ENCODE measurements at regions not wholly inside any gene's neighbourhood (a gene's known extent, or its start where the extent isn't known, plus 50 kb on each side); places are given as distances from the start of the nearest gene placed in this dataset.
A peak's percentile ranks its signal among the peaks of the same experiment; 100 is the strongest.

- no peak for DNase-seq (ENCODE audit: low read depth, low spot score)
Observed at GRCh38 chrX:109842611-109843010, 109.6 kb upstream of the ACSL4 start.

DNA sequence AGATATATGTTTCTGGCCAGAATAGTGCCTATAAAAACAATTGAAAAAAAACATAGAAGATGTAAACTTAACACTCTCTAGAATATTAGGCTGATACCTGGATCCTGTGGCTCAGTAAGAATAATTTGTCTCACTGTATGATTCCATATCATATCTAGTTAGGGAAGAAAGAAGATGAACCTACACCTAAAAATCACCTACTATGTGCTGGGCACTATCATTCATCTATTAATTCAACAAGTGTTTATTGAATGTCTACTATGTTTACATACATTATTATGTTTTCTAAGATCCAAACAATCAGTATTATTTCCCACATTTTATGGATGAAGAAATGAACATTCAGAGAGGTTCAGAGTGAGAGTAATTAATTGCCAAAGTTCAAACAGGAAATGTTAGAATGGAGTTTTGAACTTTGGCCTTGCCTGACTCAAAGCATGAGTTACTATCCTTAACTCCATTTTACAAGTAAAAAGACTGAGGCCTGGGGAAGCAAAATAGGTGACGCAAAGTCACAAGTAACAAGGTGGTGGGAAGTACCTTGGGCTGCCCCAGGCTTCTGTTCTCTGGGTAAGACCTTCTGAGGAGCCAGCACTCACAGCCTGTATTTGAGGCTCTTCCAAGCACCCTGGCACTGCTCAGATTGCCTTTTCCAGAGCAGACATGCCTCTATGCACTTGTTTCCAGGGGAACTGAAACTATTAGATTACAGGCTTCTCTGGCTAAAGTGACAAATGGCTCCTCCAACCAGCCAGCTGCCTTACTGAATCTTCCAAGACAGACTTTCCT lies 111.1 kb upstream of the ACSL4 start:
- peak; percentile 30 for DNase-seq (ENCODE audit: low read depth, low spot score)

GRCh38 chrX:109844986-109845385 lies 111.9 kb upstream of the ACSL4 start:
- DNase-seq (ENCODE audit: low read depth, low spot score) = no peak

- no peak for DNase-seq (ENCODE audit: low read depth, low spot score)
Observed at GRCh38 chrX:109845996-109846395, 112.9 kb upstream of the ACSL4 start.

- peak; percentile 55 for DNase-seq (ENCODE audit: low read depth, low spot score)
Observed at GRCh38 chrX:109847257-109848187, 114.5 kb upstream of the ACSL4 start.

- DNase-seq (ENCODE audit: low read depth, low spot score) = no peak
Observed at GRCh38 chrX:109848461-109849050, 115.5 kb upstream of the ACSL4 start.

- no peak for DNase-seq (ENCODE audit: low read depth, low spot score)
Observed at GRCh38 chrX:109854096-109854495, 121.0 kb upstream of the ACSL4 start.

GRCh38 chrX:109855501-109855900 lies 122.4 kb upstream of the ACSL4 start:
- no peak for DNase-seq (ENCODE audit: low read depth, low spot score)

GRCh38 chrX:109856974-109857373 lies 123.9 kb upstream of the ACSL4 start:
- peak; percentile 44 for DNase-seq (ENCODE audit: low read depth, low spot score)

DNA sequence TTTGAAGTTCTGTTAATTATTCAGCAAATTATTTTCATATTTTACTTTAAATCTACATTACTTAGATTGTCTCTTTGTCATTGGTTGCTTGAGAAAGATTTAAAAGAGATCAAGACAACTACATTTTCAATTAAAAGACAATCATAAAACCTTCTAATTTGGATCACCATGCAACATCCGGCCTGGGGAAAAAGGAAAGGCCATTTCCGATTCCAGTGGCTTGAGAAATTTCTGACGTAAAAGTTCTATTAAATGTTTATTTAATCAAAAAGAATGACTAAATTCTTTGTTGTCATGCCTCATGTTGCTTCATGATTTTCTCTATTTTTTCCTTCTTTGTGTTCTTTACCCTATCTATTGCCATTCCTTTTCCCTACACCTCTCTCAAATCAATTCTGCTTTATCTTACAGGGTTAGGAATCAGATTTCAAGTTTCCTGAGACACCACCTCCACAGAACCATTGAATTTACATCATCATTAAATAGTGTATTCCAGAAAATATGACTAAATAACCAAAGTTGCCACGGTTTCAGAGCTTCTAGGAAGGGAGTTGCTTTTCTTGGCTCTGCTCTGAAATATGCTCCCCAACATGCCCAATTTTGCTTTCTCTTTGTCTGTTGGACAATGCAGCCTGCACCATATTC lies 124.6 kb upstream of the ACSL4 start:
- DNase-seq (ENCODE audit: low read depth, low spot score) = no peak

- DNase-seq (ENCODE audit: low read depth, low spot score) = no peak
Observed at GRCh38 chrX:109858602-109859341, 125.7 kb upstream of the ACSL4 start.

DNA sequence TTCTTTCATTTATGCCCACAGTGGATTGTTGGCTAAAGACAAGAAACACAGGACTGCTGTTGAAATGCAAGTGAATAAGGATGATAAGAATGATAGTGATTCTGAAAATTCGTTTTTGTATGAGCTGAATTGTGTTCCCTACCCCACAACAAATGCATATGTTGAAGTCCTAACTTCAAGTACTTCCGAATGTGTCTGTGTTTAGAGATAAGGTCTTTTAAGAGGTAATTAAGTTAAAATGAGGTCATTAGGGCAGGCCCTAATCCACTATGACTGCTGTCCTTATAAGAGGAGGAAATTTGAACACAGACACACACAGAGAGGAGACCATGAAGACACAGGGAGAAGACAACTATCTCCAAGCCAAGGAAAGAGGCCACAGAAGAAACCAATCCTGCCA lies 126.6 kb upstream of the ACSL4 start:
- DNase-seq (ENCODE audit: low read depth, low spot score) = no peak

DNA sequence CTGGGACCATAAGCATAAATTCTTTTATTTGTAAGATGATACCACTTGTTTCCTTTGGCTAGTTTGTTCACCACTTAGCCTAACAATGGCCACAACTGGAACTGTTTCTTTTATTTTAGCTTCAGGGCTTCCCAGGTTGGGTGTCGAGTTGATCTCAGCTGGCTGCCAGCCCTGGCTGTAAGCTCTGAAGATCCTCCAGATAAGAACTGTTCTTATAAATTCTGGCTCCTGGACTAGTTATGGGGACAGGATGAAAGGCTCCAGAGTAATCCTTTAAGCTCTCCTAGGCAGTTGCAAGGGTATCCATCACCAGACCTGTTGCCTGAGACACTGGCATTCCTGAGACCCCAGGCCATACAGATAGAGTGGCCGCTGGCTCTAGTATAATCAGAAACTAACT lies 129.4 kb upstream of the ACSL4 start:
- no peak for DNase-seq (ENCODE audit: low read depth, low spot score)

DNA sequence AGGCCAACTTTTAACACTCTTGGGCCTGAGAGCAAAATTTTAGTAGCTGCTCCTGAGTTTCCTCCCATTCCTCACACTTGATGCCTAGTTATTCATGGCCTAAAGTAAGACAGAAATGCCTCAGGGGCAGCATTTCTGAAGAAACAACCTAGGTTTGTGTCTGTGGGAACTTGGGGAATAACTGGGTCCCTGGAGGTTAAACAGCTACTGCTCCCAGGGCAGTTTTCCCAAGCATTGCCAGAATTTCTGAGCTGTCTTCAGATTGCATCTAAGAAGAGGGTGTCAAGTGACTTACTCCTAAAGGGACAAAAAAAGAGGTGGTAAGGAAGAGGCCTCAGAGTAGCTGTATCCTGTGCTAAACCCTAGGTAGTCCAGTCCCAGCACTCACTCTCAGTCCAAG lies 130.8 kb upstream of the ACSL4 start:
- no peak for DNase-seq (ENCODE audit: low read depth, low spot score)

- no peak for DNase-seq (ENCODE audit: low read depth, low spot score)
Observed at GRCh38 chrX:109871121-109871888, 131.6 kb upstream of the TMEM164 start.

- no peak for DNase-seq (ENCODE audit: low read depth, low spot score)
Observed at GRCh38 chrX:109872021-109872732, 130.7 kb upstream of the TMEM164 start.

DNA sequence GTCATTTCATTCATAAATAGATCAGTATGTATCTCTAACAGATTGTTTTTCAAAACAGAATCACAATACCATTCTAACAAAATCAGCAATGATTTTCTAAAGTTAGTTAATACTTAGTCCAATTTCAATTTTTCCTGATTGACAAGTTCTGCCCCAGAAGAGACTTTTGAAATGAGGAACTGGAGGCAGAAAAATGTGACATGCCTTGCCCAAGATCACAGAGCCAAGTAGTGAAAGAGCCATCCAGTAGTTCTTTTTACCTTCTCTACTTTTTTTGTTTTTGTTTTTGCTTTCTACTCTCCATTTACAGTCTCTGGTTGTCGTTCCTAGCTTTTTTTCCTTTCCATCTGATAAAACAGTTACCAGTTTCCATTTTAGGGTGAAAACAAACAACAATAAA lies 129.3 kb upstream of the TMEM164 start:
- no peak for DNase-seq (ENCODE audit: low read depth, low spot score)

DNA sequence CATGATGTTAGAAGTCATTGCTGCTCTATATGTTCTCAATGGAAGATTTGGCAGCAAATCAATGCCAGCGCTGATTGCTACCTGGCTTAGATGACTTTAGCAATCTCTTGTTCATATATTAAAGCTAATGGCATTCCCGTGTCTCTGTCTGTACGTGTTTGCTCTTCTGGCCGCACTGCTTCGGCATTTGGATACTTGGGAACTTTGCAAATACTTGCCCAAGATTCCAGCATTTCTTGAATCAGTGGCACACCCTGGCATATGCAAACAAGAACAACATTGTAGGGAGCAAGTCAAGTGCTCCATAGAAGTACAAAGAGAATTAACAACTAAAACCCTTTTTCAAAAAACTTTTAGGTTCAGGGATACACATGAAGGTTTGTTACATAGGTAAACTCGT lies 128.9 kb upstream of the TMEM164 start:
- DNase-seq (ENCODE audit: low read depth, low spot score) = no peak

- DNase-seq (ENCODE audit: low read depth, low spot score) = no peak
Observed at GRCh38 chrX:109874548-109874947, 128.4 kb upstream of the TMEM164 start.

DNA sequence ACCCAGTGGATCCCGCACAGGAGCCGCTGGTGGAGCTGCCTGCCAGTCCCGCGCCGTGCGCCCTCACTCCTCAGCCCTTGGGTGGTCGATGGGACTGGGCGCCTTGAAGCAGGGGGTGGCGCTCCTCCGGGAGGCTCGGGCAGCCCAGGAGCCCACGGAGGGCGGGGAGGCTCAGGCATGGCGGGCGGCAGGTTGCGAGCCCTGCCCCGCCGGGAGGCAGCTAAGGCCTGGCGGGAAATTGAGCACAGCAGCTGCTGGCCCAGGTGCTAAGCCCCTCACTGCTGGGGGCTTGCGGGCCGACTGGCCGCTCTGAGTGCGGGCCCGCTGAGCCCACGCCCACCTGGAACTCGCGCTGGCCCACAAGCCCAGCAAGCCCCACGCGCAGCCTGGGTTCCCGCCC lies 127.1 kb upstream of the TMEM164 start:
- DNase-seq (ENCODE audit: low read depth, low spot score) = no peak
